ENCODE measurements at regions not wholly inside any gene's neighbourhood (a gene's known extent, or its start where the extent isn't known, plus 50 kb on each side); places are given as distances from the start of the nearest gene placed in this dataset.

DNA sequence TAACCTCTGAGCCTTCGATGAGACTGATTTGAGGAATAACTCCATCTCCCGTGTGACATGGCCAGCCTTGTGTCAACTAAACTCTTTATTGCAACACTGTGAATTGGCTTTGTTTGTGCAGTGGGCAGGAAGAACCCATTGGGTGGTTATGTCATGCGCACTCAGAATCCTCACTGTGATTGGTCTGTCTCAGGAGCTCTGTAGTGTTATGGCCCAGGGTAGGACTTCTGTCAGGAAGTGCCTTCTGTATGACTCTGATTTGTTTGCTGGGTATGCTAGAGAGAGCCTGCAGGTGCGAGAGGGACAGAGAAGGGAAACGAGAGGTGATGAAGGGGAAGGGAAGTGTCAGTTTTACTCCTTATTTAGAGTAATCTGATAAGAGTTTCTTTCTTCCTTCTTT is 71.5 kb upstream of the DCD start:
- TF ChIP-seq POLR2AphosphoS5 (IDR thresholded peaks at IDR 0.05; ENCODE audit: borderline replicate concordance, low read depth, low read length), result no peak
- TF ChIP-seq EZH2 (IDR thresholded peaks at IDR 0.05), result no peak
- no peak for TF ChIP-seq FOXP2 (optimal IDR thresholded peaks at IDR 0.05; ENCODE audit: control extremely low read depth, extremely low read length, insufficient read depth)

All from SK-N-MC (cell line).